Astrocyte (in vitro differentiated cells and primary cell): ENCODE measurements at regions not wholly inside any gene's neighbourhood (a gene's known extent, or its start where the extent isn't known, plus 50 kb on each side); places are given as distances from the start of the nearest gene placed in this dataset.

ENCODE experiments used
- EZH2 ChIP-seq: IDR thresholded peaks from 2 replicates; pipeline ENCODE4 v1.6.1; 2012; ENCODE audit warnings: mild to moderate bottlenecking, low read length, inconsistent platforms; ENCODE audit not compliant: insufficient read depth
- TF ChIP-seq, protein P1 (sequence below): IDR thresholded peaks from 2 replicates; pipeline ENCODE4 v1.5.1; 2011; ENCODE audit warnings: low read depth, mild to moderate bottlenecking, inconsistent platforms, low read length, moderate library complexity; ENCODE audit not compliant: insufficient read depth

DNA sequence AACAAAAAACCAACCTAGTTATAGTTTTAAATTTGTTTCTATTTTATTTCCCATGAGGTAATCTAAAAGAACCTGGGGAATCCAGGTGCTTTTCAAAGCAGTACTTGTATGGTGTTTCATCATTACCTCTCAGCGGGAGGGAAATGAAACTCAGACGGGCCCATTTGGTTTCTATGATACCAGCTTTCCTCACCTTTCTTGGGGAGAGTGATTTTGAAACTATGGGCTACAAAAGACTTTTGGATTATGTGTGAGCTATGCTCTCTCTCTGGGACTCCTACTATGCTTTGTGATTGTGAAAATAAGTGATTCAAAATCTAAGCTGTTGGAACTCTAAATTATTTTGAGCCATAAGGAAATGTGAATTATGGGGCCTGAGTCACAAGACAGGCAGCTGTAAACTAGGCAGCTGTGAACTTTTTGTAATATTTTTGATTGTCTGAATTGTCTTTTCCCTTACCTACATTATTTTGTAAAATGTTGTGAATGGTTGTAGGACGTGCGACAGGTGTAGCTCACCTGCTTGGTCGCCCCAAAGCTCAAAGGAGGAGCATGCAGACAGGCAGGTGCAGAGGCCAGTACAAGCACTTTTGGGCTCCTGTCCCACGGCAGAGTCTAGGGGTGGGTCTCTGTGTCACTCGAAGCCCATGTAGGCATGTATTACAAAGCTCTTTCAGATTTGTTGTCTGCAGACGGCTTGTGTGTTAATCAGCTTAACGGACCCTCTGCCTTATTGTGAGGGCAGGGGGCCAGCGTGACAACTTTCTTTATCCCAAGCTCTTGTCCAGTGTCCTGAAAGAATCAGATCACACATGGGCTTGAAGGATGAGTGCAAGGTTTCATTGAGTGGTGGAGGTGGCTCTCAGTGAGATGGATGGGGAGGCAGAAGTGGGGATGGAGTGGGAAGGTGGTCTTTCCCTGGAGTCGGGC, 64.8 kb upstream of the BACH1 start:
- TF ChIP-seq, protein P1, sequence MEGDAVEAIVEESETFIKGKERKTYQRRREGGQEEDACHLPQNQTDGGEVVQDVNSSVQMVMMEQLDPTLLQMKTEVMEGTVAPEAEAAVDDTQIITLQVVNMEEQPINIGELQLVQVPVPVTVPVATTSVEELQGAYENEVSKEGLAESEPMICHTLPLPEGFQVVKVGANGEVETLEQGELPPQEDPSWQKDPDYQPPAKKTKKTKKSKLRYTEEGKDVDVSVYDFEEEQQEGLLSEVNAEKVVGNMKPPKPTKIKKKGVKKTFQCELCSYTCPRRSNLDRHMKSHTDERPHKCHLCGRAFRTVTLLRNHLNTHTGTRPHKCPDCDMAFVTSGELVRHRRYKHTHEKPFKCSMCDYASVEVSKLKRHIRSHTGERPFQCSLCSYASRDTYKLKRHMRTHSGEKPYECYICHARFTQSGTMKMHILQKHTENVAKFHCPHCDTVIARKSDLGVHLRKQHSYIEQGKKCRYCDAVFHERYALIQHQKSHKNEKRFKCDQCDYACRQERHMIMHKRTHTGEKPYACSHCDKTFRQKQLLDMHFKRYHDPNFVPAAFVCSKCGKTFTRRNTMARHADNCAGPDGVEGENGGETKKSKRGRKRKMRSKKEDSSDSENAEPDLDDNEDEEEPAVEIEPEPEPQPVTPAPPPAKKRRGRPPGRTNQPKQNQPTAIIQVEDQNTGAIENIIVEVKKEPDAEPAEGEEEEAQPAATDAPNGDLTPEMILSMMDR, result no peak
- no peak for TF ChIP-seq EZH2
